ENCODE measurements at regions not wholly inside any gene's neighbourhood (a gene's known extent, or its start where the extent isn't known, plus 50 kb on each side); places are given as distances from the start of the nearest gene placed in this dataset.

DNA sequence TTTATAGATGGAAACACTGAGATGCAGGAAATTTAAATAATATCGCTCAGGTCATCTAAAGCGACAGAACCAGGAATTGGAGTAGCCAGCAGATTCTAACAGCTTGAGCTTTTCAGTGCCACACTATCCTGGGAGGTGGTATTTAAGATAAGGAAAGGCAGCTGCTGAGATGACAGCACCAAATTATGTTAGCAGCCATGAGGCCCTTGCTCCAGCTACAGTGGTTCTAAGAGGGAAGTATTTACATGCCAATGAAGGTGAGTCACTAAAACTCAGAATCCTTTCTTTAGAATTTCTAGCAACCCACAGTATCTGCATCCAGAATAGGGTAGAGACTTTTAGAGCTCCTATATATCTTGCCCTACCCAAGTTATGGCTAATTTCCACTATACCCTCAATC lies 127.0 kb upstream of the VLDLR start:
- TF ChIP-seq, protein P1, sequence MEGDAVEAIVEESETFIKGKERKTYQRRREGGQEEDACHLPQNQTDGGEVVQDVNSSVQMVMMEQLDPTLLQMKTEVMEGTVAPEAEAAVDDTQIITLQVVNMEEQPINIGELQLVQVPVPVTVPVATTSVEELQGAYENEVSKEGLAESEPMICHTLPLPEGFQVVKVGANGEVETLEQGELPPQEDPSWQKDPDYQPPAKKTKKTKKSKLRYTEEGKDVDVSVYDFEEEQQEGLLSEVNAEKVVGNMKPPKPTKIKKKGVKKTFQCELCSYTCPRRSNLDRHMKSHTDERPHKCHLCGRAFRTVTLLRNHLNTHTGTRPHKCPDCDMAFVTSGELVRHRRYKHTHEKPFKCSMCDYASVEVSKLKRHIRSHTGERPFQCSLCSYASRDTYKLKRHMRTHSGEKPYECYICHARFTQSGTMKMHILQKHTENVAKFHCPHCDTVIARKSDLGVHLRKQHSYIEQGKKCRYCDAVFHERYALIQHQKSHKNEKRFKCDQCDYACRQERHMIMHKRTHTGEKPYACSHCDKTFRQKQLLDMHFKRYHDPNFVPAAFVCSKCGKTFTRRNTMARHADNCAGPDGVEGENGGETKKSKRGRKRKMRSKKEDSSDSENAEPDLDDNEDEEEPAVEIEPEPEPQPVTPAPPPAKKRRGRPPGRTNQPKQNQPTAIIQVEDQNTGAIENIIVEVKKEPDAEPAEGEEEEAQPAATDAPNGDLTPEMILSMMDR (IDR thresholded peaks at IDR 0.05; ENCODE audit: borderline replicate concordance, insufficient read depth, low read depth, low read length), result no peak
- H3K4me3 ChIP-seq (ENCODE audit: low read depth, low read length), result no peak overlapping the region

DNA sequence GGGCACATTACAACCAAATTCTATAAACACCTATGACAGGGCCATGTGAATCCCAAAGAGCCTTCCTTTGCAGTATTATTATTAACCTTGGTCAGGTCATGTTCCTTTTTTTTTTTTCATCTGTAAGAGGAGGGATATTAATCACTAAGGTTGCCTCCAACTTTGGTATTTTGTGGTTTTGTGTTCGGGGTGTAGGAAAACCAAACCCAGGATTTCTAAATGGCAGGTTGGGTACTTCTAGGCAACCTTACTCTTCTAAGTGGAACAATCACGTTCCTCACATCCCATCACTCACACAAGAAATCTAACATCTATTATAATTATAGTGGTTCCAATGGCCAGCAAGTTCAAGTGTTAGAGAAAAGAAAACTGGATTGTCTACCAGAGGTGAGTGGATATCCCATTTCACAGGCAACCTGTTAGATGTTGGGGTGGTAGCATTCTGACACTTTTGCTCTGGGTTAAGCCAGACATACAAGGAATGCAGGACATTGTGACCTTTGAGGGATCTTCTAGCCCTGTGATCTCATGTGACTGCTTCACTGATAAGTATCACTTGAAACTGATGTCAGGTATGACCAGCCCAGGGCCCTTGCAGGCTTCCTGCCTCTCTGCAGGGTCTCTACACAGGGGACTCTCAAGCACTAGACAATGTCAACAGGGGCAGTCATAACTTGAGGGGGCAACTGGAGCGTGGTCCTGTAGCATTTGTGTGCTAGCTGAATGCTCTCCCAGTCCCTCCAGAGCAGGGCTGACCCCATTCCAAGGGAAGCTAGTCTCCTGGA lies 126.2 kb upstream of the VLDLR start:
- TF ChIP-seq, protein P1 (IDR thresholded peaks at IDR 0.05; ENCODE audit: borderline replicate concordance, insufficient read depth, low read depth, low read length), result no peak
- no peak overlapping the region for H3K4me3 ChIP-seq (ENCODE audit: low read depth, low read length)

DNA sequence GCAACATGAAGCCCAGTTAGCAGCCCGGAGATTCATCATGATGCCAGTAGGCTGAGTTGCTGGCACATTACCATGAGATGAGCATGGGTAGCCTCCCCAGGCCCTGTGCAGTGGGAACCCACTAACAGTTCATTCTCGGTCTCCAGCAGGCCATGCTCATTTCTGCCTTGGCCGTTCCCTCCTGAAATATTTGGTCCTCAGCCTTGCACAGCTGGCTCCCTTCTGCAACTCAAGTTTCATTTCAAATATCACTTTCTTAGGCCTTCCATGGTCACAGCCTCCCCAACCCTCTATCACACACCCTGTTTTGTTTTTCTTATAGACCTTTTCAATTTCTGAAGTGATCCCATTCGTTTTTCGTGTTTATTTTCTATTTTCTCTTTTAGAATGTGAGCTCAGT lies 125.4 kb upstream of the VLDLR start:
- TF ChIP-seq, protein P1 (IDR thresholded peaks at IDR 0.05; ENCODE audit: borderline replicate concordance, insufficient read depth, low read depth, low read length), result no peak
- H3K4me3 ChIP-seq (ENCODE audit: low read depth, low read length), result no peak overlapping the region

DNA sequence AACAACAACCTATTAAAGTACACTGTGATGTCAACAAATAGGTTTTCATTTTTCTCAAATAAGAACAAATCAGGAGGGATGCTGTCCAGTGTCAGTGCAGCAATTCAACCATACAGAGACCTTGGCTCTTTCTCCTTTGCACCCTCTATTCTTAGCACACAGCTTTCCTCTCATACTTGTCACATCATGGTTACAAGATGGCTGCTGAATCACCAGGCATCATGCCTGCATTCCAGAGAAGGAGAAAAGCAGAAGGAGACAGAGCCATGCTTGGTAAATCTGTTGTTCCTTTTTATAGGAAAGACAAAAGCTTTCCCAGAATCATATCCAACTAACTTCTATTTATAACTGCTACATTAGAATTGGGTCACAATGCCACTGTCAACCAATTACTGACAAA lies 124.7 kb upstream of the VLDLR start:
- H3K4me3 ChIP-seq (ENCODE audit: low read depth, low read length), result no peak overlapping the region
- TF ChIP-seq, protein P1 (IDR thresholded peaks at IDR 0.05; ENCODE audit: borderline replicate concordance, insufficient read depth, low read depth, low read length), result no peak

DNA sequence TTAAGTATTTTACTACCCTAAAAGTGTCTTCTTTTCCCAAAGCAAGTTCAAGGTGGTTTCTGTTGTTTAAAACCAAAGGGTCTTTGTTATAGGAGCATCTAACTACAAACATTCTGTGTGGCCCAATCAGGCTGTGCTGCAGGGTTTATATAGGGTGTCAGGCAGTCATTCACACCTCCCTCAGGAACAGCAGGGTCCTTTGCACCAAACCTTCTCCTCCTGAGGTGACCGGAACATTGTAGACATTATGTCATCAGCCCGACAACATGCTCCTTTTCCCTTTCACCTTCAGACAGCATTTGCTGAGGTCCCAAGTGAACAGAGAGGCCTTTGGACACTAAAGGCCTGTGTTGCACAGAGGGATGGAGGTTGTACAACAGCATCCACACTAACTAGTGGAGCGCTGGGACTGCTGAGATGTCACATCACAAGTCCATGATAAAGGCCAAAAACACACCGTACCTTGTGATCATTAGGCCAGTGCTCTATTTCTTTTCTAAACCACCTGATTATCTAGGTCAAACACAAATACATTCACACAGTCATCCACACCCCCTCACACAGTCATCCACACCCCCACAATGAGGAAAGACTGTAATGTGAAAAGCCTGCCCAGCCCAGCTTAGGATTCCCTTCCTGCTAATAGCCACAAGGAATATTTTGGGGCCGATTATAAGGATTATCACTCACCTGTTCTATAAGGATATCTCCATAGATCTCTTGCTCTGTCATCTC lies 123.8 kb upstream of the VLDLR start:
- TF ChIP-seq, protein P1 (IDR thresholded peaks at IDR 0.05; ENCODE audit: borderline replicate concordance, insufficient read depth, low read depth, low read length), result no peak
- H3K4me3 ChIP-seq (ENCODE audit: low read depth, low read length), result no peak overlapping the region

DNA sequence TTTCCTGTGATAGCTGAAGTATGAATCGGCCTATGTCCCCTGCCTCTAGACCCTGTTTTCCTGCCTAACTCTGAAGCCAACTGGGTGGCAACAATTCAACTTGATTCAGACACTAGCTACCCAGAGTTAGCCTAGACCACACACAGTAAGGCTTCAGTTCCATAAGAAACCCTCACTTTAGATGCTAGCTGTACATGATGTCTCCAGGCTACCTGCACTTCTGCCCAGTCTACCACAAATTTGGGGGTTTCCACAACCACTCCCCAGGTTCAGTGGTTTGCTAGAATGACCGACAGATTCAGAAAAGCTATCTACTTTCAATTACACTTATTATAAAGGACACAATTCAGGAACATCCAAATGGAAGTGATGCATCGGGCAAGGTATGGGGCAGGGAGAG lies 119.4 kb upstream of the VLDLR start:
- TF ChIP-seq, protein P1 (IDR thresholded peaks at IDR 0.05; ENCODE audit: borderline replicate concordance, insufficient read depth, low read depth, low read length), result no peak
- H3K4me3 ChIP-seq (ENCODE audit: low read depth, low read length), result no peak overlapping the region

DNA sequence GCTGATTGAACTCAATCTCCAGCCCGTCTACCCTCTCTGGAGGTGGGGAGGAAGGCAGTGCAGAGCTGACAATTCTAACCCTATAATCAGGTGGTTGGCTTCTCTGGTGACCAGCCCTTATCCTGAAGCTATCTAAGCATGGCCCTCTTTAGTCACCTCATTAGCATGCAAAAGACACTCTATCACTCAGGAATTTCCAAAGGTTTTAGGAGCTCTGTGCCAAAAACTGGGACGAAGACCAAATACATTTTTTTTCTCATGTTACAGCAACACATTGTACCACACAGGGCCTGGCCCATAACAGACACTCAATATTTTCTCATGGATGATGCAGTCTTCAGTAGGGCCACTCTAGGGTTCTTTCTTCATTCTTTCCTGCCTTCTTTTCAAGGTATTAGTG lies 118.8 kb upstream of the VLDLR start:
- TF ChIP-seq, protein P1 (IDR thresholded peaks at IDR 0.05; ENCODE audit: borderline replicate concordance, insufficient read depth, low read depth, low read length), result no peak
- H3K4me3 ChIP-seq (ENCODE audit: low read depth, low read length), result no peak overlapping the region
